ENCODE measurements at regions not wholly inside any gene's neighbourhood (a gene's known extent, or its start where the extent isn't known, plus 50 kb on each side); places are given as distances from the start of the nearest gene placed in this dataset.
"Not testable (repeated sequence)": the region's sequence is repeated elsewhere in the genome, so short reads cannot be mapped to it uniquely, and the experiment has no call there.

DNA sequence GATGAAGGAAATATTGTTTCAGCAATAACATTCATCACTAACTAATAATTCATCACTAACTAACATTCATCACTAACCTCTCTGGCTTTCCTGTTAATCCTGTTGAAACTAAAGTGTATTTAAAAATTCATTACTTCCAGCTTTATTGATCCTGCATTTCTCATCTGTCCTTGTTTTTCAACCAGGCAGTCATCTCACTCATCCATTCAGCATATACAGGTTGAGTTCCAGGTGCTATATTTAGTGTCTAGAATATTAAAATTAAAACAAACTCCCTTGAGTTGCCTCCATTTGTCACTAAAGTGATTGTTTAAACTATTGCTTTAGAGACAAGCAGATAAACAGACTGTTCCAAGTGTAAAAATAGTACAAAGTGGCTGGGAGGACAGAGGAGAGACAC, 58.1 kb downstream of the ATXN7L3B start:
- DNase-seq (ENCODE audit: low read depth), result no peak

DNA sequence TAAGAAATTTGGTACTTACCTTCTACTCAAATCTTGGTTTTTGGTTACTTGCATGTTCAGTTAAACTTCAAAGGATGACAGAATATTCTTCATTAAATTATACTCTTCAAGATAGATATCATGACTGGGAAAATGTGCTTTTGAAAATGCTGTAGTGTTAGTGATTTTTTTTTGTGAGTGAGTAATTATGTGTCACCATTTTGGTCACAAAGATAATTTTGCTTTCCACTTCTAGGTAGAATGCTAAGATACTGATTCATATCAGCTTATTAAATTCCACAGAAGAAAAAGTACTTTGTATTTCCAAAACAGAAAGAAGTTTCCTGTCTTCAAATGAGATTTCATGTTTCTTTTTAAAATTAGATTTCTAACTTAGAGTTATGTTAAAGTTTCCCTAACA, 61.2 kb downstream of the ATXN7L3B start:
- DNase-seq (ENCODE audit: low read depth), result no peak

DNA sequence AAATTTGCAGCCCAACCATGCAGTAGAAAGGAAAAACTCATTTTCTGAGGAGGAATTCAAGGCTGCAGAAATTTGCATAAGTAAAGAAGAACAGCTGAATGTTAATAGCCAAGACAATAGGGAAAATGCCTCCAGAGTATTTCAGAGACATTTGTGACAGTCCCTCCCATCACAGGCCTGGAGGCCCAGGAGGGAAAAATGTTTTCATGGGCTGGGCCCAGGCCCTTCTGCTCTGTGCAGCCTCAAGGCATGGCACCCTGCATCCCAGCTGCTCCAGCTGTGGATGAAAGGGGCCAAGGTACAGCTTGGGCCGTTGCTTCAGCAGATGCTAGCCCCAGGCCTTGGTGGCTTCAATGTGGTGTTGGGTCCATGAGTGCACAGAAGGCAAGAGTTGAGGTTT, 62.3 kb downstream of the ATXN7L3B start:
- no peak for DNase-seq (ENCODE audit: low read depth)

DNA sequence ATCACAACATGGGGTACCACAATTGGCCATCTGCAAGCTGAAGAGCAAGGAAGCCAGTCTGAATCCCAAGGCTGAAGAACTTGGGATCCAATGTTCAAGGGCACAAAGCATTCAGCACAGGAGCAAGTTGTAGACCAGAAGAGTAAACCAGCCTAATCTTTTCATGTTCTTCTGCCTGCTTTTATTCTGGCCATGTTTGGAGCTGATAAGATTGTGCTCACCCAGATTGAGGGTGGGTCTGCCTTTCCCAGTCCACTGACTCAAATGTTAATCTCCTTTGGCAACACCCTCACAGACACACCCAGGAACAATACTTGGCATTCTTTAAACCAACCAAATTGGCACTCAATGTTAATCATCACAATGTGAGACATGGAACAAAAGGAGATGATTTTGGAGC, 63.2 kb downstream of the ATXN7L3B start:
- not testable (repeated sequence) for DNase-seq (ENCODE audit: low read depth)

DNA sequence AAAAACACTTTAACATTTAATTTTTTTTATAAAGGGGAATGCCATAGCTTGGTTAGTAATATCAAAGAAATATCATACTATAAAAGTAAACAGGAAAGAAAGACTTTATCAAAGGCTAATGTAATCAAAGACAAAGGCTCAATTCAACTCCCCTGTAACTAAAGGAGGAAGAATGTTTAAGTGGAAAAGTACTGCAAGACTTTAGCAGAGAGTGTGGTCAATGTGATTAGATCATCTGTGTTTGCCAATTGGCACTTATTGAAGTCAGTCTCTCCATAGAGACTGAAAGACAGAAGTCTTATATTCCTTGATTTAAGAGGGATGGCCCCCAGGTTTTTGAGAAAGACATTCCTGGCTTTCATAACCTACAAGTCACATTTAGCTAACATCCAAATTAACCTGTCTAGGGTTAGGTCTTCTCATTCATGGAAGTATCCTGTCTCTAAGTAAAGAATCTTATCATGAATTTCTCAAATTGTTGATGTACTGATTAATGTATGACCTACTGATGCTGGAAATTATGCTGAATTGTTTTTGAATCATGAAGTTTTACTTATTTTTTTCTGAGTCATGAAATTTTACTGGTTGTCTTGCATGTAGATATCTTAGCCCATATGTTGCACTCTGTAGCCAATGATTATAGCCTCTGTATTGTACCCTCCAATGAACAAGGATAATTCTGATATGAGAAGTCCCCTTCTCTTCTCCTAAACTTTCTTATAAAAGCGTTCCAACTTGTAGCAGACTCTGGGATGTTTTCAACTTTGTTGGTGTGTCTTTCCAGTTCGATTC, 65.4 kb downstream of the ATXN7L3B start:
- DNase-seq (ENCODE audit: low read depth), result no peak

DNA sequence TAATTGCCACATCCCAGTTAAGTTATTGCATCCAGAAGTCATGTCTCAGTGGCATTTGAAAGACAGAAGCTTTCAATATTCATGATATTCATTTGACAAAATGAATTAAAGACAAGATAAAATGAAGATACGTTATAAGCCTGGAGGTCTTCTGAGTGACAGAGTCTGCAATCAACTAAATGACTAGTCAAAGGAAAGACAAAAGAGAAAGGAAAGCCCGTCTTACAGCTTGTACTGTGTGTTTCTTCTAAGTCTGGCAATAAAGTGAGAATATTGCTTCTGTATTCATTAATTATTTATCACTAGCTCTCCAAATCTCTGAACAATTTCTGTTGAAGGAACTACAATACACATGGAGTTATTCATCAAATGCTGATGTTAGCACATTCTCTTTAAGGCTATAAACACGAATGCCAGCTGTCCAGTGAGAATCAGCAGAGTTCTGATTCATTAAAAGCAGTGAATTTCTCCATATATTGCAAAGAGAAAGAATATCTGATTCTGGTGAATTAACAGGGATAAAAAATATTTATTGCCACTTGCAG, 70.7 kb downstream of the ATXN7L3B start:
- no peak for DNase-seq (ENCODE audit: low read depth)

DNA sequence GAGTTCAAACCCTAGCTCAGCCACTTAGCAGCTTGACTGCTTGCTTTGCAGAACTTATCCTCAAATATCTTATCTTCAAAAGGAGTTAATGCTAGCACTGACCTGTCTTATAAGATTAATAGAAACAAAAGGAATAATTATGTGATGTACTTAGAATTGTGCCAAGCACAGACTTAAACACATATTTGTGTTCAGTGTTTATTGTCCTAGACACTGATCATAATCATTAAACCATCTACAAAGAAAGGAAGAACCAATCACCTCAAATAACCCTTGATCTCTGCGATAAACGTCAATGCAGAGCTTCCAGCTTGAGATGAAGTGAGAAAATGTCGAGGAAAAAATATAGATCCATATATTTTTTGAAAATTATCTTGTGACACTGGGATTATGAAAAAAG, 73.1 kb downstream of the ATXN7L3B start:
- no peak for DNase-seq (ENCODE audit: low read depth)

DNA sequence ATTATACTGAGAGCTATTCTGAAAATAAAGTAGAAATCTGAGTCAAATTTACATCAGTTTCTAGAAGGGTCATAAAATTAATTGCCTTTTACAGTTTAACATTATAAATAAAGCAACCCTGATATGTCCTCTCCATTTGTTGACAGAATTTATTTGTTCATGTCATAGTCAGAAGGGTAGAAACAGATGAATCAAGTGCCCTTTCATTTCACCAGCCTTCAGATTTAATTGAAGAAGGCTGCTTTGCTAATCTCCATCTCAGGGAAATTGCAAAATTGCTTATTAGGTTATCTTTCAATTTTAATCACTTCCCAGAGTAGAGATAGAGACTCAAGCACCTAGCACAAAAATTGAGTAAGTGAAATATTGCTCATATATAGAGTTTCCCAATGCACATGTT, 76.8 kb downstream of the ATXN7L3B start:
- DNase-seq (ENCODE audit: low read depth), result no peak

DNA sequence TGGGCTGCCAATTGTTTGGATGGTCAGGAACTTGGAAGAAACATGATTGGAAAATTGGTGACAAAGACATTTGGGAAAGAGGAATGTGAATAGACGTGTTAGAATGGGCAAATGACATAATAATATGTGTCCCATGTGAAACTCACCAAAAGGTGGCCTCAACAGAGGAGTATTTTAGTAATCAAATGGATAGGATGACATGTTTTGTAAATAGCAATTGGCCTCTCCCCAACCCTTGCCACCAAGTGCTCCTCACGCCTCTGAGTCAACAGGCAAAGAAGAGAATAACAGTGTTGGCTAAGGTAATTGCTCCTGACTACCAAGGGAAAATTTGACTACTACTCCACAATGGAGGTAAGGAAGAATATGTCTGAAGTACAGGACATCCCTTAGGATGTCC, 81.4 kb downstream of the ATXN7L3B start:
- no peak for DNase-seq (ENCODE audit: low read depth)

DNA sequence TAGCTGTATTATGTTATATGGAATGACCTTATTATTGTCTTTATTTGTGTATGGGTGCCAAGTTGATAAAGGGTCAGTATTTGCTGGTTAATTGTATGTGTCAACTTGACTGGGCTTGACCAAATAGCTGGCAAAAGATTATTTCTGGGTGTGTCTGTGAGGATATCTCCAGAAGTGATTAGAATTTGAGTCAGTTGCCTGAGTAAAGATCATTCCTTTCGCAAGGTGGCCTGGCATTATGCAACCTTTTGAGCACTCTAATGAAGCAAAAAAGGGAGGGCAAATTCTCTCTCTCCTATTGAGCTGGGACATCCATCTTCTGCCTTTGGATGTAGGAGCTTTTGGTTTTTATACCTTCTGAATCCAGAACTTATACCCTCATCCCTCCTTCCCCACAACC, 82.2 kb downstream of the ATXN7L3B start:
- no peak for DNase-seq (ENCODE audit: low read depth)

DNA sequence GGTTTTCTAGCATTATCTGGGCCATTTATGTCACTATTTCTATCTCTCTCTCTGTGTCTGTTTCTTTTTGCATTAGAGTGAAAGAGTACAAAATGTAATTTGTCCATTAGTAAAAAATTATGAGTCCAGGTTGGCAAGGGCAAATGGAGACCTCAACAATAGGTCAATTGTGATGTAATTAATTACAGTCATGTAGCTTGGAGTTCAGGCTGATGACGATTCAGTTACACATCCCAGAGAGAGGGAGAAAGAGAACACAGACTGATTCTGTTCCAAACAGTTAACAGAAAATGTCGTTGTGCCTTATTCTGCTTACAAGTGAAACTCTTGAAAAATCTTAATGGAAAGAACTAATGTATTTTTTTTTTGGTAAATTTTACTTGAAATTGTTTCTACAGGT, 83.3 kb downstream of the ATXN7L3B start:
- no peak for DNase-seq (ENCODE audit: low read depth)

DNA sequence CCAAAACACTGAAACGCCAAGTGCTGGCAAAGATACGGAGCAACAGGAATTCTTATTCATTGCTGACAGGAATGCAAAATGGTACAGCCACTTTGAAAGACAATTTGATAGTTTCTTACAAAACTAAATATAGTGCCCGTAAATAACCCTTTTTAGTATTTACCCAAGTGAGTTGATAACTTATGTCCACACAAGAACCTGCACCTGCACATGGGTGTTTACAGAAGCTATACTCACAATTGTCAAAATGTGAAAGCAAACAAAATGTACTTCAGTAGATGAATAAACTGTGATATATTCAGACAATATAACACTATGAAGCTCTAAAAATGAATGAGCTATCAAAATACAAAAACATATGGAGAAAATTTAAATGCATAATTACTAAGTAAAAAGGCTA, 86.6 kb downstream of the ATXN7L3B start:
- no peak for DNase-seq (ENCODE audit: low read depth)

DNA sequence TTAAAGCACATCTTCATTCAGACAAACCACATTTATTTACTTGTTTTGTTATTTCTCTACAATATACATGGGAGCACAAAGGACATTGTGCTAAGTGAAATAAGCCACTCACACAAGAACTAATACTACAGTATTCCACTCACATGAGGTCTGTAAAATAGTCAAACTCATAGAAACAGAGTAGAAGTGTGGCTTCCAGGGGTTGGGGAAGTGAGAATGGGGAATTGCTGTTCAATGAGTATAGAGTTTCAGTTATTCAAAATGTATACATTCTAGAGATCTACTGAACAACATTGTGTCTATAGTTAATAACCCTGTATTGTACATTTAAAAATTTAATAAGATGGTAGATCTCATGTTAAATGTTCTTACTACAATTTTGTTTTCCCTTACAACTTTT, 88.8 kb downstream of the ATXN7L3B start:
- DNase-seq (ENCODE audit: low read depth), result no peak

DNA sequence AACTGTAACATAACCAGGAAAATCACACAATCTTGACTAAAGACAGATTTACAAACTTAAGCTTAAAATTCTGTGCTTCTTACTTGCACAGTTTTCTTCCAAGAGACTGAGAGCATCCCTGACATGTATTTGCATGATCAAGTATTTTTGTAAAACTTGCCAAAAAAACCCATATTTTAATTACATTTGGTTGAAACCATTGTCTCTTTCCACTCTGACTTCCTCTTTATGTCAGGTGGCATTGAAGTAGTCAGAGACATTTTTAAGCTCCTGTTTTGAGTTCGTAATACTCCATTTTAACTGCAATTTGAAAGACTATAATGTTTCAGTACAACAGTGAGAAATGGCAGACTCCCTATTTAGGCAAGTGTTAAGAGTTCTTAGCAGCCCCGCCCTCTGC, 103.6 kb downstream of the ATXN7L3B start:
- no peak for DNase-seq (ENCODE audit: low read depth)

DNA sequence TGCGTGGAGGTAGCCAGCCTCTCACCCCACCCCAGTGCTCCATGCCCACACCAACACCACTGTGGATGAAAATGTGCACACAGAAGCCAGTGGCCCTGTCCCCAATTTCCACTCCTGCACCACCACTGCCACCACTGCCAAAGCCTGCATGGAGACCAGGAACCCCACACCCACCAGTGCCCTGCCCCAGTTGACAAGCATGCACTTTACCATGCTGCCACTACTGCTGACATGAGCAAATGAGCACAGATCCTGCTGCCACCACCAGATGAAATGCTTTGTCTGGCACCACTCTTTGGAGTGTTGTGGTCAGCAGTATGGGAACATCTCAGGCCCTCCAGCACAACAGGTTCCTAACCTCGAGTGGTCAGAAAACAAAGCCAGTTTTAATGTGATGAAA, 104.1 kb downstream of the ATXN7L3B start:
- DNase-seq (ENCODE audit: low read depth), result no peak

DNA sequence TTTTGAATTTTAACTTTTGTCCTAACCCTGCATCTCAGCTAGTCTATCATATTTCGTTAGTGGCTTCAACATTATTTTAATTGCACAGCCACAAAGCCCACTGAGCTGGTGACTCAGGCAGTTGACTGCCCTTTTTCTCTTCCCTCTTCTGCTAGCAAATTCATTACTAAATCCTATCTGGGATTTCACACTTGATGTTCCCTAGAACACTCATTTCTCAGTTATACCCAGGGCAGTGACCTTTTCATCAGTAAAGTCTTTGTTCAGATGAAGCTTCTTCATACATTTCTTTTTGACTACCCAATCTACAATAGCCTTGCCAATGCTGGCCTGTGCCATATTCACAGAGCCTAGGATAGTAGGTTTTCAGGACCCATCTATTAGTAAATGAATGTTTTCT, 107.0 kb downstream of the ATXN7L3B start:
- DNase-seq (ENCODE audit: low read depth), result no peak

DNA sequence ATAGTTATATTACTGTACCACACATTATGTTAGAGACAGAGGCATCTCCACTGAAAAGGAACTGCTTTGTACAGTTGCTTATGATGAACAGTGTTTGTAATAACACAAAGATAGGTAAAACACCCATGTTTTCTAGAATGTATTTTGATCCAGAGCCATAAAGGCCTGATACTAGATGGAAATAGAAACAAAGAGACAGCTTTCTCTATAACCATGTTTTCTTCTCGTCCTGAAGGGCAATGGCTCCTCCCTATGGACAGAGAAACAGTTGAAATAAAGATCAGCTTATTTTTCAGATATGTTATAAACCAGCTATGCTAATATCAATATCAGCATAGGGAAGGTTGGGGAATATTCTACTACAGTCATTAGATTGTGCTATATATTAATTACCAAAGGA, 109.2 kb downstream of the ATXN7L3B start:
- no peak for DNase-seq (ENCODE audit: low read depth)

DNA sequence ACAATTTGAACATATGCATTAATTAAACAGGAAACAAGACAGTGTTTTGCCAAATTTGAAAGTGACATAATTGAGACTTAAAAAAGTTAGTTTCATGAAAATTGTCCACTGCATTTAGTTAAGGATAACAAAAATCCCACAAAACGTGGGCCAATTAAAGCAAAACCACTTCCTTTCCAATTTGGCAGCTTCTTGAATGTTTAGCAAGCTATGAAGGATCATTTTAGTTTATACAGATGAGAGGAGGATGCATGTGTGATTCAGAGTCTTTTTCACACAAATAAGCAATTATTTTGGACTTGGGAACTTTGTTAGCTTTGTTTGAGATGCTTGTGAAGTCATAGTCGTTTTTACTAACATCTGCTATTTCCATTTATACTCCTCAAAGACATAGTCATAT, 109.6 kb downstream of the ATXN7L3B start:
- no peak for DNase-seq (ENCODE audit: low read depth)

DNA sequence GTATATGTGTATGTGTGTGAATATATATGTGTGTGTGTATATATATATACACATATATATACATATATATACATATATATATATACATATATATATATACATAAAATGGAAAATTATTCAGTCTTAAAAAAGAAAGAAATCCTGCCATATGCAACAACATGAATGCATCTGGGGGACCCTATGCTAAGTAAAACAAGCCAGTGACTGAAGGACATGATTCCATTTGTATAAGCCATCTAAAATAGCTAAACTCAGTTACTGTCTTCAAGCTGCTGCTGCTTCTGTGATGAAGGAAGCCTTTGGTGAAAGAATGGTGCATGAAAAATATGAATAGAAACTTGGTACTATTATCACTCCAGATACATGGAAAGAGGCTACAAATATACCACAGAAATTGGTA, 118.6 kb downstream of the ATXN7L3B start:
- no peak for DNase-seq (ENCODE audit: low read depth)

DNA sequence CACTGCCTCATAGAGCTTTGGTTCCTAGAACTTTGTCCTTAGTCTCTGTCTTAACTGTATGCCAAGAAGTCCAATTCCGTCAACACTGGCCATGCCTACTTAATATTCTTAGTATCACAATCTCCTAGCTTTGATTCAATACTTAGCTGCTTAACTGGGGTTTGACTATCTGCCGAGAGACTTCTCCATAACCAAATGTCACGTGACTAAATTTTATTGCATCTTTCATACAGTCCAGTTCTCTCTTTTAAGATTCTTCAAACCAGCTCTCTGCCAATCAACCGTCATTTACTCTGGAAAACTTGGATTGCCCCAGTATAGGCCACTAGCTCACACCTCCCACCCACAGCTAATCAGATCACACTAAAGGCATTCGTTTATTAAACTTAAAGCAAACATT, 122.8 kb downstream of the ATXN7L3B start:
- DNase-seq (ENCODE audit: low read depth), result no peak

DNA sequence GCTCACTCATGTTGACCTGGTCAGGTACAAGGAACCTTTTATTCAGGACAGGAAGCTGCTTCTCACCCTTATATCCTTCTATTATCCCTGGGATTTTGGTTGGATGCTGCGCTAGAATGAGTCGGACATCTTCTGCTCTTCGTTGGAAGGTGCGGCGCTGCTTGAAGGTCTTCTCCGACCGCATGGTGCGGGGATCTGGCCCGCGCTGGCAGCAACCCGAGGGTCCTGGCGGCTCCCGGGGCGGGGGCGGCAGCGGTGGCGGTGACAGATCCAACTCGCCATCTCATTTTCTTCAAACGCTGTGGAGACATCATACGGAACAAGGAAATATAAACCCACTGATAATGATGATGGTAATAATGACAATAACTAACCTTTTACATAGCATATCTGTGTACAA, 126.3 kb downstream of the ATXN7L3B start:
- DNase-seq (ENCODE audit: low read depth), result no peak

DNA sequence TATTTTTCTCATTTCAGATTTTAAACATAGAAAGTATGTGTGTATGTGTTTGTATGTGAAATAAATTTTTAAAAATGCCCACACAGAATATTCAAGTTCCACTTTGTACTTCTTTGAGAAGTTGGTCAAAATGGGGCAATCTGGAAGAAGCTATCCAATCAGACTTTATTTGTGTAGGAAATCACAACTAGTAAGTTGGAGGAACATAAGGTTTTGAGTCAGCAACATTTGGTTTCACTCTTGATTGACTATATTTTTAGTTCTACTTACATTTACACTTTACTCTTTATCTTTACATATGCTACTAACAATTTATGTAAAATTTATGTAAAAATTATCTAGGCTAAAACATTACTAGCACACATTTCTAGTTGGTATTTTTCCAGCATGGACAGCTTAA, 128.1 kb downstream of the ATXN7L3B start:
- no peak for DNase-seq (ENCODE audit: low read depth)

DNA sequence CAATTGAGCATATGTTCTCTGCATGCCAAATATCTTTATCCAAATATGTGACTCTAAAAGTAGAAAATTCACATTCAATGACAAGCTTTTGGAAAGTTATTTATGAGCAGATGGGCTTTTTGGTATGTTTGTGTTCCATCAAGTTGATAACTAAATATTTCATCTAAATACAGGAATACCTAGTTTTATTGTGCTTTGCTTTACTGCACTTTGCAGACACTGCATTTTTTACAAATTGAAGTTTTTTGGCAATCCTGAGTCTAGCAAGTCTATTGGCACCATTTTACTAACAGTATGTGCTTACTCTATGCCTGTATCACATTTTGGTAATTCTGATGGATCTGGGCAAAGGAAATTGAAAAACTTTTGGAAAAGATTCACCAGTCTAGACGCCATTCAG, 133.8 kb downstream of the ATXN7L3B start:
- DNase-seq (ENCODE audit: low read depth), result no peak

DNA sequence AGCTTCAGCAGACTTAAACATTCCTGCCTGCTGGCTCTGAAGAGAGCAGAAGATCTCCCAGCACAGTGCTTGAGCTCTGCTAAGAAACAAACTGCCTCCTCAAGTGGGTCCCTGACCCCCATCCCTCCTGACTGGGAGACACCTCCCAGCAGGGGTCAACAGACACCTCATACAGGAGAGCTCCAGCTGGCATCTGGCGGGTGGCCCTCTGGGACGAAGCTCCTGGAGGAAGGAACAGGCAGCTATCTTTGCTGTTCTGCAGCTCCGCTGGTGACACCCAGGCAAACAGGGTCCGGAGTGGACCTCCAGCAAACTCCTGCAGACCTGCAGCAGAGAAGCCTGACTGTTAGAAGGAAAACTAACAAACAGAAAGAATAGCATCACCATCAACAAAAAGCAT, 139.3 kb downstream of the ATXN7L3B start:
- not testable (repeated sequence) for DNase-seq (ENCODE audit: low read depth)
